Hematopoietic multipotent progenitor cell treated with erythropoietin and hydrocortisone succinate and interleukin-3 and kit ligand, for 8 days (in vitro differentiated cells): ENCODE measurements at regions not wholly inside any gene's neighbourhood (a gene's known extent, or its start where the extent isn't known, plus 50 kb on each side); places are given as distances from the start of the nearest gene placed in this dataset.
A peak's percentile ranks its signal among the peaks of the same experiment; 100 is the strongest.
"Not testable (repeated sequence)": the region's sequence is repeated elsewhere in the genome, so short reads cannot be mapped to it uniquely, and the experiment has no call there.

Source experiments
- DNase-seq: peaks from one replicate; pipeline ENCODE4 v3.0.0-alpha.2; 2015

DNA sequence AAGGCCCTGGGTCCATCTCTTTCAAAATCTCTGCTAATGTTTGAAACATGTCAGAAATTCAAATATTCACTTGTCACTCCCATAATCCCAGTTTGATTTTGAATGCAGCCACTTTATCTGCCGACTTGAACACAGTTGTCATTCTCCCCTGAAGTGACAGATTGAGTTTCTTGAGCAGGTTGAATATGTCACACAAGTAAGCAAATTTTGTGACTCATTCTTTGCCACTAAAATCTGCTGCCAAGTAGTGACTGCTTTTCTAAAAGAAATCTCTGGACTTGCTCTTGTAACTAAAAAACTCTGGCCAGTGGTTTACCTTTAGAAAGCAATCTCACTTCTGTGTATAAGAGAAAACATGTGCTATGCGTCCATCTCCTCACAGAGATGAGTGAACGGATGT is 357.1 kb downstream of the LMO7 start:
- no peak for DNase-seq

DNA sequence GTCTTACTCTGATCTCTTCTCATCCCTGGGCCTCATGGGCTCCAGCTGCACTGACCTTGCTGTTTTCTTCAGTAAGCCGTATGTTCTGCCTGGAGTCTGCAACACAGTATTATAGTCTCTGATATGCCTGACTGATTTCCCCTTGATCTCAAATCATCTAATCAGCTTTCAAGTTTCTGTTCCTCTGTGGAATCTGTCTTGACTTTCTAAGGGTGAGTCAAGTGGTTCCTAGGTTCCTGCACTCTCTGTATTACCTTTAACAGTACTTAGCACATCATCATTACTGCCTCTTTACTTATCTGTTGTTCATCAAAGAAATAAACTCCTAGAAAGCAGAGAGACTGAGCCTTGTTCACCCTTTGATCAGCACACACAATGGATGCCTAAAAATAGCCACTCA is 350.7 kb downstream of the LMO7 start:
- no peak for DNase-seq

DNA sequence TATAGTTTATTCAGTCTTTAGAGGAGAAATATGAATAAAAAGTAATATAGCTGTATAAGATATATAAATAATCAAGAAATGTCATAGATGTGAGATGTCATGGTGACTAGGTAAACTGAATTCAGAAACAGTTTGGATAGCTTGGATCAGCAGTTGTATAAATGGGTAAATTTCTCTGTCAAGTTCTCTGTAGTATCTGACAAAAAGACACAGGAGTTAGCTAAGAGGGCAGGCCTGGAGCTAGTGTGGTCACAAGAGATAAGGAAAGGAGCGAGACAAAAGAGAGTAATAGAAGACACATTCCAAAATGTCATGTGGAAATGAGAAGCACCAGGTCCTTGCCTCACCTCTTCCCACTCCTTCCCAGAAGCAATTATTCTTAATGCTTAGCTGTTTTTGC is 349.0 kb downstream of the LMO7 start:
- DNase-seq = peak; percentile 89

DNA sequence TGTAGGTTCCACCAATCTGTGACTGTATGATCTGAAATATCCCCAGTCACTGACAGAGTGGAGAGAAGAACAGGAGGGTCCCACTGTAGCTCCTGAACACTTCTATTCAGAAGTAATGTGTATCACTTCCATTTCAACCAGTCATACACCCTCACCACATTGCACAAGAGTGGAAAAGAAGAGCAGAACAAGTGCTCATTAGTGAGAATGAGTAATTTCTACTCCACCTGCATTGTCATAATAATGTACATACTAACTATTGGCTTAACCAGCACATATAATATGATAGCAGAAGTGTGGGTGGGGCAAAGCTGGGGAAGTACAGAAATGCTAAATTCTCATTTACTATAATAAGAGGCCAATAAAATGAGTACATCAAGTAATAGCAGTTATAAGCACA is 342.7 kb downstream of the LMO7 start:
- no peak for DNase-seq

DNA sequence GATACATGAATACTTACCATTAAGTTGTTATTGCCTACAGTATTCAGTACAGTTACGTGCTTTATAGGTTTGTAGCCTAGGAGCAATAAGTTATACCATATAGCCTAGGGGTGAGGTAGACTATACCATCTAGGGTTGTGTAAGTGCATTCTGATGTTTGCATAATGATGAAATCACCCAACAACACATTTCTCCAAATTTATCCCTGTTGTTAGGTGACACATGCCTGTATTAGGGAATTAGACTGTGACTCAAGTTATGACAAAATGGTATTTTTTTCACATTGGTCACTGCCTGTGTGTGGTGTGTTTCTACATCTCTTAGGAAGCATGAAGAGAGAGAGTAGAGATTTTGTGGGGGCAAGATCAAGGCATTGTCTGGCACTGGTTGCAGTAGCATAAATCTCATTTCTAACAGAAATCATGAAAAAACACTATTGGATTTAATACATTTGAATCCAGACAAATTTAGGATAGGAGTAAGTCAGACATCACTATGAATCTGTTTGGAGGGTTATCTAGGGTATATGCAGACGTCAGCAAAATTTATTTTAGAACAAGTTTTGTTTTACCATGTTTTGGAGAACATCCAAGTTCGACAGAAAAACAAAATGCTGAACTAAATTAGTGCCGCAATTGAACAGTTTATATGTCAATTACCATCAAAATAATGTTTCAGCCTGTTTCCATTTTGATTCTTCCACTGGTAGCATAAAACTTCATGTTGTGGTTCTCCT is 332.1 kb downstream of the LMO7 start:
- DNase-seq = no peak

DNA sequence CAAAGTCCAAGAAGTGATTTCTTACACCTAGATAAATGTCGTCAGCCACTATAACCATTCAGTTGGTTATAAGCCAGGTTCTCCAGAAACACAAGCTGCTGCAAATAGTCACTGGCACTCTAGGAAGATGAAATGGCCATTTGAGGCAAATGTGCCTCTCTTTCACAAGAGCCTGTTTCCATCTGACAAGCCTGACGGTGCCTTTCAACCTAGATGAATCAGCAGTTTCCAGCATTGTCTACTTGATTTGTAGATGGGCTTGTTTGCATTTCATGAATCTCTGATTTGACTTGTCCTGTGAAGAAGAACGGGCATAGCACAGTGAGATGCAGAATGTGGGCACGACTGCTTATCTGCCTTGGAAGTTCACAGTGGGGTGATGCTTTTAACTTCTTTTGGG is 327.2 kb downstream of the LMO7 start:
- DNase-seq = peak; percentile 62

DNA sequence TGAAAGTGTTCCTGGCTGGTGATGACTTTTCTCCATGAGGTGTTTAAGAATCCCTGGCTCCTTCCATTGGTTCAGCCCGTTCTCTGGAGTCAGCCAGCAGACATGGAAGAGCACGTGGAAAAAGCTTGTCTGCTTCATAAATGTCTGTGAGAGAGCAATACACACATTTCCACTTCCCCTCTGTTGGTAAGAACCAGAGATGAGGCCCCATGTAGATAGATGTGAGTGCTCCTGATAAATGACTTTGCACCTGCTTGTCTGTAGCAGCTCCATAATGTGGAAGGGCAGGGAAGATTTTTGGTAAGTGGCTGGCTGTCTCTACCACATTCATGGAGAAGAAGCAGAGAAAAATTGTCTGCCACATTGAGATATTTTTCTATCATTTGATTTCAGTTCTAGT is 325.8 kb downstream of the LMO7 start:
- DNase-seq = peak; percentile 9

DNA sequence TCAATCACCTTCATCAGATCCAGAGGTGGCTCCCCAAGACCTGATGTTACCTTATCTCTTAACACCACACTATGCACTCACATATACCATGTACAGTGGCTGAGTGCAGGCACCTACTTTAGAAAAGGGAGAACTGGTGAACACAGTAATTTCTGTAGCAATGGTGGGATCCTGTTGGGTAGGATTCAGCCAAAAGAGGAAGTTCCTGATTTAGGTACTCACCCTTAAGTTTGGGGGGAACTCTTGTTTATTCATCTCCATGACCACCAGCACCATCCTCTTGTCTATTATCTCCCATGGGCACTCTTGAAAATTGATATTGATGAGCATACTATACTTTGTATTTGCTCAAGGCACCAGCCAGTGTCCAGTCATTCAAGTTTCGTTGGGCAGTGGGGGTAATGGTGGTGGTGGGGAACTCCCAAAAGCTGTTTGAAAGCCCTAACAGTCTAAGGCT is 324.4 kb downstream of the LMO7 start:
- DNase-seq = peak; percentile 25

DNA sequence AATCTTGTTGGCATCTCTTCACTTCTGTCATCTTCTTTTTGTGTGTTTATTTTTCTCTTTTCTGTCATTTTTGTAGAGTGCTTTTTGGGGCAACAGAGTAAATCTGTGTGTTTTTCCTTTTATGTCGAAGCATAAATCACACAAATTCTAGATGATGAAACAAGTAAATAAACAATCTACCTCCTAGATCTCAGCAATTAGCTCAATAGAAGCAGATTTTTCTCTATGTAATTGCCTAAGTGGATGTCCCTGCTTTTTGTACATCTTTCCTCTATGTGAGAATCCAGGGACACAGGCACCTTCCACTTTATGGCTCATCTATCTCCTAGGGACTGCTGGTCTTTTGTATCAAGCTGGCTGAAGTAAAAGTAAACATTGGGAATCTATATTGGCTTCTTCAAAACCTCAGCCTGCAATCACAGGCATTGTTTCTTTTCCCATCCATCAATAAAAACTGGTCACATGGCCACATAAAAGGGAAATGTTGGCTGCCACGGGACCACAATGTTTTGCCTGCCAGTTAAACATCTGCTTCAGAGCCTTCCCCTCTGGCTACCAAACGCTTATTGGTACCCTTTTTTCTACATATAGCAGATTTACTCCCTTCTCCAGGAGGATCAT is 323.8 kb downstream of the LMO7 start:
- no peak for DNase-seq

DNA sequence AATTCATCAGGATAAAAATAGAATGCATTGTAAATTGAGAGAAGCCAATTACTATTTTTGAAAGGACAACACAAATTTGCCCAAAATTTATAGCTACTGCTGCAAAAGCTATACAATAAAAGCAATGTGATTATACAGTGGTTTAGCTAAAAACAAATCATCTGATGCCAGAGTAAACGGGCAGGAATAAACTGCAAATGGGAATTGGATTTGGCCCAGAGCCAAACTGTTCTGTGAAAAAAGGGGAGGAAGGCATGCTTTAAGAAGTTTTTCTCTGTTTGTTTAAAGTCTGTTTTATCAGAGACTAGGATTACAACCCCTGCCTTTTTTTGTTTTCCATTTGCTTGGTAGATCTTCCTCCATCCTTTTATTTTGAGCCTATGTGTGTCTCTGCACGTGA is 317.5 kb downstream of the LMO7 start:
- DNase-seq = not testable (repeated sequence)

DNA sequence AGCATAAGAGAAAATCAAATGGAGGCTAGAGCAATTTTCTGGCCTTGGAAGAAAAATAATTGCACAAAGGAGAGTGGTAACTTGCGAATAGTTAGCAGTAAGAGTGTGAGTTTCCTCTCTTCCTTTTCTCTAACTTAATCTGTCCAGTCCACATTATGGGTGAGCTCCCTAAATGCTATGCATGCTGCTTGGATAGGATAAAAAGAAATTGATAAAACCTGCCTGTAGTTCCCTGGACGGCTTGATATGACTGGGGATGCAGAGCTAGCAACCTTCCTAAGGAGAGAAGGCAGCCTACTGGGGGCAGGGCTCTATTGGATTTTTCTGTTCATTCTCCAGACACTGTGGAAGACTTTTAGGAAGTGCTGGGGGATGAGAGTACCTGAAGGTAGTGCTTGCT is 311.3 kb downstream of the LMO7 start:
- peak; percentile 48 for DNase-seq

DNA sequence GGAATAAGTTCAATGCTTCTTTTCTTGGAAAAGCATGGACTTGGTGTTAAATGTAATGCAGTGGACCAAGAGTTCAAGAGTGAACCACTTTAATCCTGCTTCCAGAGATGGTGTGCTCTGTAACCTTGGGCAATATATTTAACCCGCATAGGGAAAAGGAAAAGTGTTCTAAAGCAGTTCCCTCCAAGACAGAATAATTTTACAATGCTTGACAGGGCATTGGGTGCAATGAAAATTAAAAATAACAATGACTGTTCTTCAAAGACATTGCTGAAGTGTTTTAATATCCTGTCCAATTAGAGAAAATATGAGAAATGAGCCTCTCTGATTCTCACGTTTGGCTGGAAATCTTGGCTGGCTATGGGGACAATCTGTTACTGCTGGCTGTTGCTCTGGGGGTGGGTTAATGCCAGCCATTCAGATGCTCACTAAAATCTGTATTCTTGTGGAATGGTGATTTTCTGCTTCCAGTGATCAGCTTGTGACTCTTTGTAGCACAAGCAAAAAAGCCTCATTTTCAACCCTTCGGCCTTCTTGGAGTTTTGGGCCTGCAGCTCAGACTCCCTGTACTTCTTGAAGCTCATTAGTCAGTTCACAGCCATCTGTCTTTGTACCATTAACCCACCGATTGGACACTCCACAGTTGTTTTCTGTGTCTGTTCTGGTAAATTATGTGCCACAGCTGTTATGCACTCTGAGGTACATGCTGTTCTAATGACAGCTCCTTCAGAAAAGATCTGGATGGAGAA is 310.6 kb downstream of the LMO7 start:
- DNase-seq = no peak

DNA sequence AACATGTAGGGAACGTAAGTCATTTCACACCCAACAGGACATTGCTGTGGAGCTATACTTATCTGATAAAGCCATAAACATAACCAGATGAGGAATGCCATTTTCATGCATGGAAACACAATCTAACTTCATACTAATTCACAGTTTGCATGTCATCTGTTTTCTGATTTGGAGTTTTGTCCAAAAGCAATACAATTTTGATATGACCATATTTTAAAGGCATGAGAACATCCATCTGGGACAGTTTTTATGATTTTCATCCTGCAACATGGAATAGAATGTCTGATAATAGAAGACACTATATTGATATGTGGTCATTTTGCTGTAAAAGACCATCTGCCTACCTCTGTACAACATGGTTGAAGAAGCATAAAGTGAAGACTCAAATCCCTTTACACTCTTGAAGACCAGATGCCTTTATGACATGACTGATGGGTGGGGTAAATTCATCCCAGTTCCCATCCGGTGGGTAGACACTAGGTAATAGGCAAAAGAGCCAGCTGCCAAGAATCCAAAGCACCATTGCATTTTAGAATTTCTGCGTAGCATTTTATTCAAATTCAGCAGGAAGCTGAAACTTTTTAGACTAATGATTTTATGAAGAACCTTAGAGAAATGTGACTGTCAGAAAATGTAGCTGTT is 309.8 kb downstream of the LMO7 start:
- DNase-seq = no peak

DNA sequence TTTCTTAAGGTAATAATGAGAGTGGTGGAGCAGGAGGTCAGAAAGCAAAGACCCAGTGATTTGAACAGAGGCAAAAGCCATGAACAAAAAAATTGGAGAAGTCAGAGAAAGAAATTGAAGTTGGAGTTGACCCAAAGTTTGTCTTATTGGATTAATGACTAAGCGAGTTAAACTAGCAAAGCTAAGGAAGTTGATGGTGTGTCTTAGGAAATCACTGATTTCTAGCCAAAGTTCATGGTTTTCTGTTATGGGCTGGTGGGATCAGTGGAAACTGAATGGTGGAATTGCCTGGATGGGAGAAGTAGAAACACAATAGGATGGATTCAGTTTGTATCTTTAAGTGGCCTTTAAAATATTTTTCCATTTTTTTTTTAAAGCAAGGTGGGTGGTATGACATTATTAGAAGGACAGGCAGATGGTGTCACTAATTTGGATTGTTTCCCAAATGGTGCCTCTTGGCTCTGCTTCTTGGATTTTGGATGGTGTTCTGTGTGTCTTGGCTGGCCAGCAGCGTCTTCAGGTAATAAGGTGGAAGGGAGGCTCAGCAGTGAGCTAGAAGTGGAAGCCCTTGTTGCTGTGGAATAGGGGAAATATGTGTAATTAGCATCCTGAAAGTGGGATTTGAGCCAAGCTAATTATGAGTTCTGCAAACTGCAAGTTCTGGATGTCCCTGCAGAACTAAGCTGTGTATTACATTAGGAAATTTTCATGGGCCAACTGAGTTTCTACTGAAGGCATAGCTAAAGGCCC is 302.9 kb downstream of the LMO7 start:
- DNase-seq = no peak

DNA sequence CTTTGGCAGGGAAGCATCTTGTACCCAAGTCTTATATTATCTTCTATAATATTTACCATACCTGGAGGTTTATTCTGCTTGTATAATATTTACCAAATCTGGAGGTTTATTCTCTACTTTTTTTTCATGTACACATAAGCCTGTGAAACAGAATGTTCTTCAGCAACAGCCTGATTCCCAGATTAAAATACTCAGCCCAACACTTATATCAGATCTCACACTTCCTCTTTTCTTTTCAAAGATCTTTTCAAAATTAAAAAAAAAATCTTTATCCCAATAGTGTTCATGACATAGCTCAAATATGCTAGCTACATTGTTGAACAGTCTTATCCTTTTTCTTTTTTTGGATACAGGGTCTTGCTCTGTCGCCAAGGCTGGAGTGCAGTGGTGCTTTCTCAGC is 300.7 kb downstream of the LMO7 start:
- no peak for DNase-seq

DNA sequence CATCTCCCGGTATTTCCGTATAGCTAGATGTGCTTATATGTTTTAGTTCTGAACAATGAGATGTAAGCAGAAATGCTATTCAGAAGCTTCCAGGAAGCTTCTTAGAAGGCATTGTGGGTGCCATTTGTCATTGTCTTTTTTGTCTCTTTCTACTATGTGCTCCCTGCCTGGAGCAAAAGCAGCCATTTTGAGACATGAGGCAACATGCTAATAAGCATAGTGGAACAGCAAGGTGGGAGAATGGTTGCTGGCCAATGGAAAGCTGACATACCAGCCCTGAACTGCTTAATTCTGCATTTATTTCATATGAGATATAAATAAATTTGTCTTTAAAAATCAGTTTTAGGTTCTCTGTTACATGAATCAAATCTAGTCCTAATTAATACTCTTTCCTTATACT is 299.7 kb downstream of the LMO7 start:
- no peak for DNase-seq

DNA sequence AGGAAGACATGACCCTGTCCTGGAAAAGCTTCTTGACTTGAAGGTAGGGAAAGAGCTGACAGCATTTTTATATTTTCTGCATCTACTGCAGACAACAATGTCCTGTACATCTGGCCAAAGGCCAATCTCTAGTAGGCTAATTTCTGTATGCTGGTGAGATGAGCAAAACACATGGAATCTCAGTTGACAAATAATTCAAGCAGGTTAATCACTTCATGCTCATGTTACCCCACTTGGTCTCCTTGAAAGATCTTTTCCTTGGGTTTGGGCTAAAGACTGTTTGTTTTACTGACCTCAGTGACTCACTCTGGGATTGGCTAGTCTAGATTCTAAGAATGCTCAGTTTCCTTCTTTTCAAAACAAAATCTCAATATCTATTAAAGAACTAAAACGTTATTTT is 298.8 kb downstream of the LMO7 start:
- no peak for DNase-seq

DNA sequence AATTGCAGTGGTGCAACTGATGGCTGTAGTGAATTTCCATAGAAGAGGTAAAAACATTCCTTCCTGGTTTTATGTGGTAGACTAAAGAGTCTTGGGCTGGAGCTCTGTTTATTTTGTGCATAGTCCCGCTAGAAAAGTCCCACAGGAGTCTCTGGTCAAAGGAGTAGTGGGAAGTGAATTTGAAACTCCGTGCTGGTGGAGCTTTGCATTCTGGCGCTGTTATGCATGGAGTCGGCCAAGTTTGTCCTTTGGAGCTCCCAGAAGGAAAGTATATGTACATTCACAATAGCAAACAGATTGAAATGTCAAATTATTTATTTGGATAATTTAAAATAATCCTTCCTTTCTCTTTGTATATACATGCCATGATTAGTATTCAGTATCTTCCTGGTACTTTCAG is 296.5 kb downstream of the LMO7 start:
- no peak for DNase-seq

DNA sequence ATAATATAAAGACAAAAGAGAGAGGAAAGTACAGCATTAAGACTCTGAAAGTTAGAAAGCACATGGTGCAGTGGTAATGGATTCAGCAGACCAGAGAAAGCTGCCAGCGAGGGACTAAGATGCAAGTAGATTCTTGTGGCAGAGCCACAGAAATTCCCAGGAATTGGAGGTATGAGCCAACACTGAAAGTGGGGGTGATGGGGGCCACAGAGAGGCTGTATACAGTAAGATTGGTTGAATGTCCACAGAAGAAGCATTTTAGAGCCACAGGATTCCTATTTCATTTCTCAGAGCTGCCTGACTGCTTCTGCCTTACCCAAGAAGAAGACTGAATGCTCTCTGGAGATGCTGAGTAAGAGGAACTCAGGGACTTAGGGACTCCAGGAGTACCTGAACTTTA is 295.0 kb downstream of the LMO7 start:
- no peak for DNase-seq

DNA sequence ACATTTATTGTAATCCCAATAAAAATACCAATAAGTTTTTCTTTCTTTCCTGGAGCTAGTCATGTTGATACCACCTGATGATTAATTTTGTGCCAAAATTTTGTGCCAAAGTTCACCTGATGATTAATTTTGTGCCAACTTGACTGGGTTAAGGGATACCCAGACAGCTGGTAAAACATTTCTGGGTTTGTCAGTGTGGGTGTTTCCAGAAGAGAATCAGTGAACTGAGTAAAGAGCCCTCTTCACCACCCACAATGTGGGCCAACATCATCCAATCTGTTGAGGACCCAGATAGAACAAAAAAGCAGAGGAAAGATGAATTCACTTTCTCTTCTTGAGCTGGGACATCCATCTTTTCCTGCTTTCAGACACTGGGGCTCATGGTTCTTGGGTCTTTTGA is 292.9 kb downstream of the LMO7 start:
- DNase-seq = no peak

DNA sequence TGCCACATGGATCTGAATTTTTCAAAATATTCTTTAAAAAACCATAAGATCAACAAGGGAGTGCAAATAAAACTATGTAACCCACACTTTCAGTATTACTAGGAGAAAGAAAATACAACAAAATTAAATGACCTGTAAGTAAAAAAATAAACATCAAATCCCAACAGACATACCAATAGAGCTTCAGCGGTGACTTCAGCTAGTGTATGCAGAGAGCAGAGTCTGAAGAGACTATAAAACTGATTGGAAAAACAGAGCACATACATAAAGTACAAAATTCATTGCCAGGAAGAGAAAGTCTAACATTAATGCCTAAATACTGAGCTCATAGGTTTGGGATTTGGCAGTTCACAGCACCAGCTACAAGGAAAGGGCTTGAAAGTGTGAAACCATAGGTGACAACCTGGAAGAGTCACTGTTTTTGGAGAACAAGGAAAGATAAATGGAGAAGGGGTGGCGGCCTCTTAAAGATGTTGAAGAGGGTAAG is 291.1 kb downstream of the LMO7 start:
- no peak for DNase-seq

DNA sequence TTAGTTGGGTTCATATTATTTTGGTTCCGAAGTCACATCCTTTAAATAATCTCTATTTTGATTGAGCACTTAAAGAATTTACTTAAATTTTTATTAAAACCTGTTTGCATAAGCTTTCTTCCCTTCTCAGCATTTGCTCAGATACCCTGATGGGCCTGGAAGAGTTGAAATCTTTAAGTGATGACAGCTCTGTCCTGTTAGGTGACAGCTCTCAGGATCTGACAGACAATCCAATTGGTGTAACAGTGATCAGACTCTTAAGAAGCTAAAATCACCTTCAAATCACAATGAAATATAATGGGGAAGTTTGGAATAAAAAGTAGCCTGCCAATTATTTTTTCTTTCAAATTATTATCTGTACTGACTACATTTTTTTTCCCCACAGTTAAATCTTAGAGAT is 284.4 kb downstream of the LMO7 start:
- no peak for DNase-seq
